ENCODE measurements at regions not wholly inside any gene's neighbourhood (a gene's known extent, or its start where the extent isn't known, plus 50 kb on each side); places are given as distances from the start of the nearest gene placed in this dataset.

DNA sequence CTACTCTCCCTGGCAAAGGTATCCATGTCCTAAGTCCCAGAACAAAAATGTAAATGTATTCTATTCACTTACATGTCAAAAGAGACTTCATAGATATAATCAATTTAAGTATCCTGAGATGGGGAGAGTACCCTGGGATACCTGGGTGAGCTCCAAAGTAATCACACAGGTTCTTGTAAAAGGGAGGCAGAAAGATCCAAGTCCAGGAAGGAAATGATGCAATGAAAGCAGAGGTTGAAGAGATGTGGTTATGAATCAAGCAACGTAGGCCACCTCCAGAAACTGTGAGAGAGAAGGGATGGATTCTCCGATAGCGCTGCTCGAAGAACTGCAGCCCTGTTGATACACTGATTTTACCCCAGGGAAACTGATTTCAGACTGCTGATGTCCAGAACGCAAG lies 93.9 kb upstream of the VGLL3 start (continued):
- TF ChIP-seq NANOG (IDR thresholded peaks at IDR 0.05; ENCODE audit: borderline replicate concordance) (no peak), POLR2AphosphoS5 (IDR thresholded peaks at IDR 0.05; ENCODE audit: low read depth) (no peak), EZH2 (IDR thresholded peaks at IDR 0.05; ENCODE audit: low read depth, unreplicated experiment) (no peak), ZNF114 (CRISPR knock-in tag; IDR thresholded peaks at IDR 0.05) (no peak), CREB1 (CRISPR knock-in tag; IDR thresholded peaks at IDR 0.05; ENCODE audit: low read depth) (no peak), STAT1 (IDR thresholded peaks at IDR 0.05; ENCODE audit: unreplicated experiment) (no peak), JUNB (IDR thresholded peaks at IDR 0.05; ENCODE audit: unreplicated experiment) (no peak), ZNF331 (CRISPR knock-in tag; IDR thresholded peaks at IDR 0.05; ENCODE audit: low read depth) (no peak)
- TF ChIP-seq, protein P1, sequence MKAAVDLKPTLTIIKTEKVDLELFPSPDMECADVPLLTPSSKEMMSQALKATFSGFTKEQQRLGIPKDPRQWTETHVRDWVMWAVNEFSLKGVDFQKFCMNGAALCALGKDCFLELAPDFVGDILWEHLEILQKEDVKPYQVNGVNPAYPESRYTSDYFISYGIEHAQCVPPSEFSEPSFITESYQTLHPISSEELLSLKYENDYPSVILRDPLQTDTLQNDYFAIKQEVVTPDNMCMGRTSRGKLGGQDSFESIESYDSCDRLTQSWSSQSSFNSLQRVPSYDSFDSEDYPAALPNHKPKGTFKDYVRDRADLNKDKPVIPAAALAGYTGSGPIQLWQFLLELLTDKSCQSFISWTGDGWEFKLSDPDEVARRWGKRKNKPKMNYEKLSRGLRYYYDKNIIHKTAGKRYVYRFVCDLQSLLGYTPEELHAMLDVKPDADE (IDR thresholded peaks at IDR 0.05) = no peak
- TF ChIP-seq, protein P2, sequence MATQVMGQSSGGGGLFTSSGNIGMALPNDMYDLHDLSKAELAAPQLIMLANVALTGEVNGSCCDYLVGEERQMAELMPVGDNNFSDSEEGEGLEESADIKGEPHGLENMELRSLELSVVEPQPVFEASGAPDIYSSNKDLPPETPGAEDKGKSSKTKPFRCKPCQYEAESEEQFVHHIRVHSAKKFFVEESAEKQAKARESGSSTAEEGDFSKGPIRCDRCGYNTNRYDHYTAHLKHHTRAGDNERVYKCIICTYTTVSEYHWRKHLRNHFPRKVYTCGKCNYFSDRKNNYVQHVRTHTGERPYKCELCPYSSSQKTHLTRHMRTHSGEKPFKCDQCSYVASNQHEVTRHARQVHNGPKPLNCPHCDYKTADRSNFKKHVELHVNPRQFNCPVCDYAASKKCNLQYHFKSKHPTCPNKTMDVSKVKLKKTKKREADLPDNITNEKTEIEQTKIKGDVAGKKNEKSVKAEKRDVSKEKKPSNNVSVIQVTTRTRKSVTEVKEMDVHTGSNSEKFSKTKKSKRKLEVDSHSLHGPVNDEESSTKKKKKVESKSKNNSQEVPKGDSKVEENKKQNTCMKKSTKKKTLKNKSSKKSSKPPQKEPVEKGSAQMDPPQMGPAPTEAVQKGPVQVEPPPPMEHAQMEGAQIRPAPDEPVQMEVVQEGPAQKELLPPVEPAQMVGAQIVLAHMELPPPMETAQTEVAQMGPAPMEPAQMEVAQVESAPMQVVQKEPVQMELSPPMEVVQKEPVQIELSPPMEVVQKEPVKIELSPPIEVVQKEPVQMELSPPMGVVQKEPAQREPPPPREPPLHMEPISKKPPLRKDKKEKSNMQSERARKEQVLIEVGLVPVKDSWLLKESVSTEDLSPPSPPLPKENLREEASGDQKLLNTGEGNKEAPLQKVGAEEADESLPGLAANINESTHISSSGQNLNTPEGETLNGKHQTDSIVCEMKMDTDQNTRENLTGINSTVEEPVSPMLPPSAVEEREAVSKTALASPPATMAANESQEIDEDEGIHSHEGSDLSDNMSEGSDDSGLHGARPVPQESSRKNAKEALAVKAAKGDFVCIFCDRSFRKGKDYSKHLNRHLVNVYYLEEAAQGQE (IDR thresholded peaks at IDR 0.05; ENCODE audit: unreplicated experiment) = no peak
- TF ChIP-seq, protein P3, sequence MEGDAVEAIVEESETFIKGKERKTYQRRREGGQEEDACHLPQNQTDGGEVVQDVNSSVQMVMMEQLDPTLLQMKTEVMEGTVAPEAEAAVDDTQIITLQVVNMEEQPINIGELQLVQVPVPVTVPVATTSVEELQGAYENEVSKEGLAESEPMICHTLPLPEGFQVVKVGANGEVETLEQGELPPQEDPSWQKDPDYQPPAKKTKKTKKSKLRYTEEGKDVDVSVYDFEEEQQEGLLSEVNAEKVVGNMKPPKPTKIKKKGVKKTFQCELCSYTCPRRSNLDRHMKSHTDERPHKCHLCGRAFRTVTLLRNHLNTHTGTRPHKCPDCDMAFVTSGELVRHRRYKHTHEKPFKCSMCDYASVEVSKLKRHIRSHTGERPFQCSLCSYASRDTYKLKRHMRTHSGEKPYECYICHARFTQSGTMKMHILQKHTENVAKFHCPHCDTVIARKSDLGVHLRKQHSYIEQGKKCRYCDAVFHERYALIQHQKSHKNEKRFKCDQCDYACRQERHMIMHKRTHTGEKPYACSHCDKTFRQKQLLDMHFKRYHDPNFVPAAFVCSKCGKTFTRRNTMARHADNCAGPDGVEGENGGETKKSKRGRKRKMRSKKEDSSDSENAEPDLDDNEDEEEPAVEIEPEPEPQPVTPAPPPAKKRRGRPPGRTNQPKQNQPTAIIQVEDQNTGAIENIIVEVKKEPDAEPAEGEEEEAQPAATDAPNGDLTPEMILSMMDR (conservative IDR thresholded peaks at IDR 0.05; ENCODE audit: low read depth in 2 of 2) = no peak

DNA sequence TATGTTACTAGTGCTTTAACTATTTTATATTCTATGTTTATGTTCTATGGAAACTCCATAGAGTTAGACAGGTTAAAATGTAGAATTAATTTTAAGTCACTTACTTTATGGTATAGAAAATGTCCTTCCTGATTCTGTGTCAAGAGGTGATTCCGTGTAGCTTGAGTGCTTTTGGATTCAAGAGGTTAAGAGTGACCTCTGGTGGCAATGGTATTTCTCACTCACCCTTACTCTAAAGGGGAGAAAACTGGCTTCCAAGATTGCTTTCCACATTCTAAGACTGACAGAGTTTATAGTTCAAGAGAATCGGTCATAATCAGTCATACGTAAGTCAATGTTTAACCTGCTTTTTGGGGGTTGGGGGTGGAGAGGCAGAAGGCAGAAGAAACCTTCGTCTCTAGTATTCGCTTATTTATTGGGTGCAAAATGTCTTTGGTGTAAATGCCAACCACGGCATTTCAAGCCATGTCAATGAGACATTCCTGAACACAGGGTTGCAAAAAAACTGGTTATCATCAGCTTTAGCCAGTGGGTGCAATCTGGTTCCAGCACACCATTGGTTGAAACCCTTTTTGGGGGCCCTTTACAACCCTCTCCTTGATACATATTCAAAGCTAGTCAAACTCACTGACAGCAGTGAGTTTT lies 92.0 kb upstream of the VGLL3 start:
- DNase-seq (ENCODE audit: low spot score) = peak; percentile 88
- no peaks in the 10 kb centered on the region for H3K9me3 Mint-ChIP-seq
- TF ChIP-seq, protein P3 (conservative IDR thresholded peaks at IDR 0.05; ENCODE audit: low read depth in 2 of 2) = peak; percentile 78 to 85
- no peak for TF ChIP-seq EZH2phosphoT487 (IDR thresholded peaks at IDR 0.05; ENCODE audit: unreplicated experiment)

More for the DNA sequence above, 92.0 kb upstream of the VGLL3 start:
- Histone ChIP-seq H3K4me1 (ENCODE audit: insufficient read depth) (no peaks in the 10 kb centered on the region), H3K4me3 (no peak overlapping the region), H3K4me2 (no peak overlapping the region), H3K27me3 (ENCODE audit: insufficient read depth) (no peaks in the 10 kb centered on the region), H4K20me1 (replicated peaks; ENCODE audit: insufficient read depth) (no peaks in the 10 kb centered on the region), H2AFZ (no peak overlapping the region), H3K79me2 (replicated peaks; ENCODE audit: insufficient read depth) (no peaks in the 10 kb centered on the region), H3F3A (replicated peaks; ENCODE audit: low read depth) (no peaks in the 10 kb centered on the region), H3K27ac (ENCODE audit: low read depth) (no peak overlapping the region), H3K36me3 (ENCODE audit: insufficient read depth) (no peaks in the 10 kb centered on the region), H3K9me2 (ENCODE audit: insufficient read depth) (no peaks in the 10 kb centered on the region)
- Mint-ChIP-seq H3K4me3 (no peak overlapping the region), H3K4me1 (peaks cover 9% of the 10 kb centered on the region), H3K36me3 (ENCODE audit: low read depth) (no peaks in the 10 kb centered on the region), H3K27me3 (ENCODE audit: insufficient read depth, low read depth, poor library complexity) (no peaks in the 10 kb centered on the region), H3K27ac (no peak overlapping the region)
- ATAC-seq = peak; percentile 96
